HG02642 (cell line): ENCODE measurements at regions not wholly inside any gene's neighbourhood (a gene's known extent, or its start where the extent isn't known, plus 50 kb on each side); places are given as distances from the start of the nearest gene placed in this dataset.

ENCODE experiments used
- ATAC-seq: cut with Tn5 transposase; IDR thresholded peaks from one replicate; pipeline ENCODE4 v1.9.1; 2021; ENCODE audit warnings: mild to moderate bottlenecking; ENCODE audit not compliant: unreplicated experiment, poor library complexity

- ATAC-seq: no peak
These were observed 60.7 kb upstream of the CAMK1G start for GRCh38 chr1:209522826-209523225.

GRCh38 chr1:209526137-209526536, 57.4 kb upstream of the CAMK1G start:
- ATAC-seq: no peak

GRCh38 chr1:209527372-209527771, 56.1 kb upstream of the CAMK1G start:
- ATAC-seq: no peak

GRCh38 chr1:209527993-209528717, 55.4 kb upstream of the CAMK1G start:
- no peak for ATAC-seq

GRCh38 chr1:209529233-209529632, 54.3 kb upstream of the CAMK1G start:
- ATAC-seq: no peak

GRCh38 chr1:209531006-209531405, 52.5 kb upstream of the CAMK1G start:
- ATAC-seq: no peak

GRCh38 chr1:209531549-209531948, 52.0 kb upstream of the CAMK1G start:
- ATAC-seq: no peak
